NT2/D1 (cell line): ENCODE measurements at regions not wholly inside any gene's neighbourhood (a gene's known extent, or its start where the extent isn't known, plus 50 kb on each side); places are given as distances from the start of the nearest gene placed in this dataset.

Experiments used
- SUZ12 ChIP-seq: IDR thresholded peaks from 2 replicates; pipeline ENCODE4 v1.6.1; 2011; ENCODE audit not compliant: insufficient read length, insufficient read depth; ENCODE audit errors: extremely low read depth
- YY1 ChIP-seq: IDR thresholded peaks from 2 replicates; pipeline ENCODE4 v1.6.1; 2011; ENCODE audit not compliant: insufficient read length, insufficient read depth
- ZNF274 ChIP-seq: IDR thresholded peaks from 2 replicates; pipeline ENCODE4 v1.6.1; 2011; ENCODE audit warnings: mild to moderate bottlenecking, low read depth, low read length

- TF ChIP-seq ZNF274: no peak
- no peak for TF ChIP-seq SUZ12
- no peak for TF ChIP-seq YY1
Observed at GRCh38 chr2:65562890-65563289, 130.5 kb upstream of the SPRED2 start.
